Endothelial cell of umbilical vein (primary cell): ENCODE measurements at regions not wholly inside any gene's neighbourhood (a gene's known extent, or its start where the extent isn't known, plus 50 kb on each side); places are given as distances from the start of the nearest gene placed in this dataset.

ENCODE experiments used
- BruUV-seq: library from RNA; stranded (reverse); fragments of 400-500 nt; replicated peaks from 2 replicates; lab custom pipeline; 2021; lab: Mats Ljungman, UMichigan
- CTCF ChIA-PET: fragments of 300-600, 350-600 bp; sonication (Branson Sonifier 250); formaldehyde crosslinking; loops from one replicate; lab custom pipeline; 2021; ENCODE audit warnings: antibody characterized with exemption, inconsistent platforms; lab: Charles Lee
- POLR2A ChIA-PET: fragments of 300-600, 350-600 bp; sonication (Branson Sonifier 250); formaldehyde crosslinking; loops from one replicate; lab custom pipeline; 2021; ENCODE audit warnings: antibody characterized with exemption, inconsistent platforms; lab: Charles Lee
- DNase-seq: peaks from one replicate; pipeline ENCODE4 v3.0.0-alpha.2; 2011; ENCODE audit warnings: low read depth, low spot score
- FAIRE-seq: peaks from 2 replicates; lab custom pipeline; 2011; peaks lifted over from hg19 to GRCh38; lab: Jason Lieb, UNC
- H2AFZ ChIP-seq: 2 replicates; pipeline ENCODE4 v1.6.0; 2012; ENCODE audit warnings: low read depth, low read length, control low read depth, inconsistent platforms
- H3K27ac ChIP-seq: 2 replicates; pipeline ENCODE4 v1.5.1; 2011; ENCODE audit warnings: low read depth, mild to moderate bottlenecking, control low read depth, low read length, moderate library complexity; ENCODE audit not compliant: insufficient read depth
- H3K27me3 ChIP-seq, 2 experiments: 2 replicates each; pipeline versions ENCODE4 v1.6.0 to v1.6.1; 2011; ENCODE audit warnings: low read length in 2 of 2, mixed read lengths in 1 of 2; ENCODE audit not compliant: control insufficient read depth in 2 of 2, insufficient read depth in 2 of 2
- H3K36me3 ChIP-seq, 2 experiments: 2 replicates in 1 of 2; 3 replicates in 1 of 2; pipeline ENCODE4 v1.5.1; 2011; ENCODE audit warnings: low read length in 2 of 2, mild to moderate bottlenecking in 1 of 2, moderate library complexity in 1 of 2; ENCODE audit not compliant: control insufficient read depth in 2 of 2, insufficient read depth in 2 of 2; ENCODE audit errors: extremely low read depth in 1 of 2
- H3K4me1 ChIP-seq: 3 replicates; pipeline ENCODE4 v1.5.1; 2011; ENCODE audit warnings: mild to moderate bottlenecking, low read length; ENCODE audit not compliant: control insufficient read depth, insufficient read depth; ENCODE audit errors: extremely low read depth
- H3K4me2 ChIP-seq: 2 replicates; pipeline ENCODE4 v1.6.1; 2011; ENCODE audit warnings: low read length, control low read depth, mixed read lengths; ENCODE audit not compliant: insufficient read depth
- H3K4me3 ChIP-seq, 3 experiments: fragments of 200-600 bp in 1 of 3; sonication (generic), shearing (Covaris generic) in 1 of 3; replicated peaks in 1 of 3; 2 replicates each; pipeline ENCODE4 v1.5.1; 2011 to 2016; ENCODE audit warnings: control low read depth in 3 of 3, low read length in 3 of 3, mild to moderate bottlenecking in 2 of 3, inconsistent platforms in 1 of 3, low read depth in 1 of 3, moderate library complexity in 1 of 3; ENCODE audit not compliant: insufficient read depth in 1 of 3
- H3K79me2 ChIP-seq: 2 replicates; pipeline ENCODE4 v1.6.0; 2012; ENCODE audit warnings: low read length, inconsistent platforms; ENCODE audit not compliant: control insufficient read depth, insufficient read depth
- H3K9ac ChIP-seq: replicated peaks from 2 replicates; pipeline ENCODE3; 2011; ENCODE audit warnings: low read length, control low read depth; ENCODE audit not compliant: insufficient read depth; ENCODE audit errors: extremely low read depth
- H3K9me1 ChIP-seq: replicated peaks from 3 replicates; pipeline ENCODE4 v1.6.0; 2011; ENCODE audit warnings: mild to moderate bottlenecking, low read length; ENCODE audit not compliant: control insufficient read depth, insufficient read depth; ENCODE audit errors: extremely low read depth
- H3K9me3 ChIP-seq: replicated peaks from 2 replicates; pipeline ENCODE4 v1.5.1; 2012; ENCODE audit warnings: low read length, inconsistent platforms; ENCODE audit not compliant: control insufficient read depth, insufficient read depth
- H4K20me1 ChIP-seq: replicated peaks from 2 replicates; pipeline ENCODE3; 2011; ENCODE audit warnings: mild to moderate bottlenecking, low read length; ENCODE audit not compliant: control insufficient read depth, insufficient read depth; ENCODE audit errors: extremely low read depth
- EZH2 ChIP-seq: IDR thresholded peaks from 2 replicates; pipeline ENCODE4 v1.6.1; 2012; ENCODE audit warnings: borderline replicate concordance, low read depth, mild to moderate bottlenecking, moderate library complexity, low read length, inconsistent platforms; ENCODE audit not compliant: severe bottlenecking
- FOS ChIP-seq: IDR thresholded peaks from 2 replicates; pipeline ENCODE4 v1.6.1; 2011; ENCODE audit warnings: mild to moderate bottlenecking, low read length, moderate library complexity, borderline replicate concordance; ENCODE audit not compliant: insufficient read depth
- GATA2 ChIP-seq: IDR thresholded peaks from 2 replicates; pipeline ENCODE4 v1.7.0; 2011; ENCODE audit warnings: low read depth, mild to moderate bottlenecking, moderate library complexity, mixed read lengths, low read length; ENCODE audit not compliant: insufficient read length, insufficient read depth
- JUN ChIP-seq: IDR thresholded peaks from 2 replicates; pipeline ENCODE4 v1.6.1; 2011; ENCODE audit warnings: borderline replicate concordance, low read depth; ENCODE audit not compliant: insufficient read length, insufficient read depth
- MYC ChIP-seq: IDR thresholded peaks from one replicate; pipeline ENCODE4 v1.6.1; 2011; ENCODE audit warnings: mild to moderate bottlenecking, low read depth, low read length
- POLR2A ChIP-seq: IDR thresholded peaks from 2 replicates; pipeline ENCODE4 v1.6.1; 2012; ENCODE audit warnings: low read depth, mild to moderate bottlenecking, control low read depth, low read length
- POLR2AphosphoS5 ChIP-seq: IDR thresholded peaks from 2 replicates; pipeline ENCODE4 v1.6.1; 2012; ENCODE audit warnings: low read depth, mild to moderate bottlenecking, control low read depth, low read length, moderate library complexity; ENCODE audit not compliant: insufficient read depth
- dilution Hi-C: fragments of 300-500 bp; cut with MboI; formaldehyde crosslinking; loops from one replicate; pipeline ENCODE4 v1.15.0; 2019; ENCODE audit warnings: low sequenced_read_pairs; ENCODE audit not compliant: extremely low pct_ligation_motif_present
- intact Hi-C: fragments of 100-400 bp; cut with micrococcal nuclease; formaldehyde crosslinking; loops from one replicate; pipeline ENCODE4 v1.10.0; 2022
- TF ChIP-seq, protein P1 (sequence below), 2 donors: IDR thresholded peaks; 1 replicate in 1 of 2; 2 replicates in 1 of 2; pipeline ENCODE4 v1.5.1; 2011; ENCODE audit warnings: low read length in 2 of 2, mild to moderate bottlenecking in 2 of 2, moderate library complexity in 2 of 2, control low read depth in 1 of 2, inconsistent platforms in 1 of 2, low read depth in 1 of 2; ENCODE audit not compliant: insufficient read depth in 1 of 2; ENCODE audit errors: extremely low read depth in 1 of 2
- TF ChIP-seq, protein P2 (sequence below): IDR thresholded peaks from 2 replicates; pipeline ENCODE4 v1.6.1; 2011; ENCODE audit not compliant: insufficient read depth, insufficient read length

- no peaks in the 10 kb centered on the region for H3K27me3 ChIP-seq
- H3K4me1 ChIP-seq = no peaks in the 10 kb centered on the region
- H3K4me3 ChIP-seq = no peak overlapping the region
- H3K9me1 ChIP-seq = no peaks in the 10 kb centered on the region
- DNase-seq = no peak
- H2AFZ ChIP-seq = no peak overlapping the region
- H3K36me3 ChIP-seq = no peaks in the 10 kb centered on the region
- H3K79me2 ChIP-seq = no peaks in the 10 kb centered on the region
- no peak overlapping the region for H3K27ac ChIP-seq
- H3K9me3 ChIP-seq = no peaks in the 10 kb centered on the region
- POLR2A ChIA-PET = no interaction called here
- no peak for FAIRE-seq
- dilution Hi-C loops = no loop called here
- H4K20me1 ChIP-seq = no peaks in the 10 kb centered on the region
- no peak overlapping the region for H3K9ac ChIP-seq
- BruUV-seq = no TSS peak
- CTCF ChIA-PET = no interaction called here
- intact Hi-C loops = no loop called here
- no peak for TF ChIP-seq MYC
- TF ChIP-seq EZH2 = no peak
- no peak for TF ChIP-seq GATA2
- TF ChIP-seq FOS = no peak
- no peak for TF ChIP-seq POLR2A
- TF ChIP-seq, protein P1, sequence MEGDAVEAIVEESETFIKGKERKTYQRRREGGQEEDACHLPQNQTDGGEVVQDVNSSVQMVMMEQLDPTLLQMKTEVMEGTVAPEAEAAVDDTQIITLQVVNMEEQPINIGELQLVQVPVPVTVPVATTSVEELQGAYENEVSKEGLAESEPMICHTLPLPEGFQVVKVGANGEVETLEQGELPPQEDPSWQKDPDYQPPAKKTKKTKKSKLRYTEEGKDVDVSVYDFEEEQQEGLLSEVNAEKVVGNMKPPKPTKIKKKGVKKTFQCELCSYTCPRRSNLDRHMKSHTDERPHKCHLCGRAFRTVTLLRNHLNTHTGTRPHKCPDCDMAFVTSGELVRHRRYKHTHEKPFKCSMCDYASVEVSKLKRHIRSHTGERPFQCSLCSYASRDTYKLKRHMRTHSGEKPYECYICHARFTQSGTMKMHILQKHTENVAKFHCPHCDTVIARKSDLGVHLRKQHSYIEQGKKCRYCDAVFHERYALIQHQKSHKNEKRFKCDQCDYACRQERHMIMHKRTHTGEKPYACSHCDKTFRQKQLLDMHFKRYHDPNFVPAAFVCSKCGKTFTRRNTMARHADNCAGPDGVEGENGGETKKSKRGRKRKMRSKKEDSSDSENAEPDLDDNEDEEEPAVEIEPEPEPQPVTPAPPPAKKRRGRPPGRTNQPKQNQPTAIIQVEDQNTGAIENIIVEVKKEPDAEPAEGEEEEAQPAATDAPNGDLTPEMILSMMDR (IDR thresholded peaks at IDR 0.05; ENCODE audit: extremely low read depth in 1 of 2, insufficient read depth in 1 of 2, low read depth in 1 of 2, low read length in 2 of 2) = no peak
- TF ChIP-seq, protein P2, sequence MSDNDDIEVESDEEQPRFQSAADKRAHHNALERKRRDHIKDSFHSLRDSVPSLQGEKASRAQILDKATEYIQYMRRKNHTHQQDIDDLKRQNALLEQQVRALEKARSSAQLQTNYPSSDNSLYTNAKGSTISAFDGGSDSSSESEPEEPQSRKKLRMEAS = no peak
- TF ChIP-seq JUN = no peak
- TF ChIP-seq POLR2AphosphoS5 = no peak
- H3K4me2 ChIP-seq = no peak overlapping the region
Observed at GRCh38 chr4:27358269-27358668, 497.6 kb downstream of the STIM2 start.
